ENCODE measurements at regions not wholly inside any gene's neighbourhood (a gene's known extent, or its start where the extent isn't known, plus 50 kb on each side); places are given as distances from the start of the nearest gene placed in this dataset.

DNA sequence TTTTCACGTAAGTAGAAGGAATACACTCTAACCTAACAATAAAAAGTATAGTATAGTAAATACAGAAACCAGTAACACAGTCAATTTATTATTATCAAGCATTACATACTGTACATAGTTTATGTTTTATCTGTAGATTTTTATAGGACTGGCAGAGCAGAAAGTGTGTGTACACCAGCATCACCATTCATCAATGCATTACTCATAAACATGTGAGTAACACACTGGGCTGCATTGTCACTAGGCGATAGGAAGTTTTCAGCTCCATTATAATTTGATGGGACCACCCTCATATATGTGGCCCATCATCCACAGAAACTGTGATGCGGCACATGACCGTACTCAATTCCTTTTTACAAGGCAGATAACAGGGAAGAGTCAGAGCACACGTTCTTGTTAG is 137.8 kb upstream of the RBPJ start:
- TF ChIP-seq TCF12 (IDR thresholded peaks at IDR 0.05; ENCODE audit: low read depth) = no peak
- TF ChIP-seq, protein P1, sequence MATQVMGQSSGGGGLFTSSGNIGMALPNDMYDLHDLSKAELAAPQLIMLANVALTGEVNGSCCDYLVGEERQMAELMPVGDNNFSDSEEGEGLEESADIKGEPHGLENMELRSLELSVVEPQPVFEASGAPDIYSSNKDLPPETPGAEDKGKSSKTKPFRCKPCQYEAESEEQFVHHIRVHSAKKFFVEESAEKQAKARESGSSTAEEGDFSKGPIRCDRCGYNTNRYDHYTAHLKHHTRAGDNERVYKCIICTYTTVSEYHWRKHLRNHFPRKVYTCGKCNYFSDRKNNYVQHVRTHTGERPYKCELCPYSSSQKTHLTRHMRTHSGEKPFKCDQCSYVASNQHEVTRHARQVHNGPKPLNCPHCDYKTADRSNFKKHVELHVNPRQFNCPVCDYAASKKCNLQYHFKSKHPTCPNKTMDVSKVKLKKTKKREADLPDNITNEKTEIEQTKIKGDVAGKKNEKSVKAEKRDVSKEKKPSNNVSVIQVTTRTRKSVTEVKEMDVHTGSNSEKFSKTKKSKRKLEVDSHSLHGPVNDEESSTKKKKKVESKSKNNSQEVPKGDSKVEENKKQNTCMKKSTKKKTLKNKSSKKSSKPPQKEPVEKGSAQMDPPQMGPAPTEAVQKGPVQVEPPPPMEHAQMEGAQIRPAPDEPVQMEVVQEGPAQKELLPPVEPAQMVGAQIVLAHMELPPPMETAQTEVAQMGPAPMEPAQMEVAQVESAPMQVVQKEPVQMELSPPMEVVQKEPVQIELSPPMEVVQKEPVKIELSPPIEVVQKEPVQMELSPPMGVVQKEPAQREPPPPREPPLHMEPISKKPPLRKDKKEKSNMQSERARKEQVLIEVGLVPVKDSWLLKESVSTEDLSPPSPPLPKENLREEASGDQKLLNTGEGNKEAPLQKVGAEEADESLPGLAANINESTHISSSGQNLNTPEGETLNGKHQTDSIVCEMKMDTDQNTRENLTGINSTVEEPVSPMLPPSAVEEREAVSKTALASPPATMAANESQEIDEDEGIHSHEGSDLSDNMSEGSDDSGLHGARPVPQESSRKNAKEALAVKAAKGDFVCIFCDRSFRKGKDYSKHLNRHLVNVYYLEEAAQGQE (IDR thresholded peaks at IDR 0.05; ENCODE audit: low read depth) = no peak
- TF ChIP-seq, protein P2, sequence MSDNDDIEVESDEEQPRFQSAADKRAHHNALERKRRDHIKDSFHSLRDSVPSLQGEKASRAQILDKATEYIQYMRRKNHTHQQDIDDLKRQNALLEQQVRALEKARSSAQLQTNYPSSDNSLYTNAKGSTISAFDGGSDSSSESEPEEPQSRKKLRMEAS (IDR thresholded peaks at IDR 0.05) = no peak
- no peak for TF ChIP-seq TEAD4 (IDR thresholded peaks at IDR 0.05)
- no peak for TF ChIP-seq TAF1 (IDR thresholded peaks at IDR 0.05; ENCODE audit: low read depth)
- no peak for TF ChIP-seq RAD21 (IDR thresholded peaks at IDR 0.05; ENCODE audit: low read depth)
